Left forelimb (tissue), 1 donor: ENCODE measurements at regions not wholly inside any gene's neighbourhood (a gene's known extent, or its start where the extent isn't known, plus 50 kb on each side); places are given as distances from the start of the nearest gene placed in this dataset.
"Not testable (repeated sequence)": the region's sequence is repeated elsewhere in the genome, so short reads cannot be mapped to it uniquely, and the experiment has no call there.

ENCODE experiments used
- DNase-seq: peaks from one replicate; pipeline ENCODE4 v3.0.0-alpha.2; 2018; ENCODE audit warnings: low spot score

GRCh38 chr14:34172550-34173368 is 221.9 kb upstream of the EGLN3 start:
- DNase-seq, result no peak

GRCh38 chr14:34172173-34172451 is 221.2 kb upstream of the EGLN3 start:
- no peak for DNase-seq

GRCh38 chr14:34171431-34172172 is 220.7 kb upstream of the EGLN3 start:
- no peak for DNase-seq

GRCh38 chr14:34170882-34171281 is 220.0 kb upstream of the EGLN3 start:
- no peak for DNase-seq

- no peak for DNase-seq
Observed at GRCh38 chr14:34169561-34169960, 218.7 kb upstream of the EGLN3 start.

- no peak for DNase-seq
Observed at GRCh38 chr14:34168656-34169055, 217.8 kb upstream of the EGLN3 start.

- DNase-seq, result no peak
Observed at GRCh38 chr14:34165847-34166350, 215.0 kb upstream of the EGLN3 start.

GRCh38 chr14:34164162-34164864 is 213.4 kb upstream of the EGLN3 start:
- no peak for DNase-seq

GRCh38 chr14:34161351-34162082 is 210.6 kb upstream of the EGLN3 start:
- no peak for DNase-seq

- DNase-seq, result no peak
Observed at GRCh38 chr14:34160619-34161018, 209.7 kb upstream of the EGLN3 start.

GRCh38 chr14:34157651-34158050 is 206.8 kb upstream of the EGLN3 start:
- no peak for DNase-seq

- no peak for DNase-seq
Observed at GRCh38 chr14:34147461-34147860, 196.6 kb upstream of the EGLN3 start.

- DNase-seq, result not testable (repeated sequence)
Observed at GRCh38 chr14:34140127-34140526, 189.3 kb upstream of the EGLN3 start.

- not testable (repeated sequence) for DNase-seq
Observed at GRCh38 chr14:34139160-34140121, 188.6 kb upstream of the EGLN3 start.

- no peak for DNase-seq
Observed at GRCh38 chr14:34138175-34138574, 187.3 kb upstream of the EGLN3 start.

- no peak for DNase-seq
Observed at GRCh38 chr14:34137001-34137745, 186.3 kb upstream of the EGLN3 start.

- no peak for DNase-seq
Observed at GRCh38 chr14:34135492-34135891, 184.6 kb upstream of the EGLN3 start.

- no peak for DNase-seq
Observed at GRCh38 chr14:34134484-34134883, 183.6 kb upstream of the EGLN3 start.

GRCh38 chr14:34129927-34130552 is 179.2 kb upstream of the EGLN3 start:
- DNase-seq, result no peak

- DNase-seq, result no peak
Observed at GRCh38 chr14:34128665-34129064, 177.8 kb upstream of the EGLN3 start.
